PFSK-1 (cell line): ENCODE measurements at regions not wholly inside any gene's neighbourhood (a gene's known extent, or its start where the extent isn't known, plus 50 kb on each side); places are given as distances from the start of the nearest gene placed in this dataset.

Experiments used
- POLR2AphosphoS5 ChIP-seq: IDR thresholded peaks from 2 replicates; pipeline ENCODE4 v1.6.1; 2012; ENCODE audit warnings: low read depth, mild to moderate bottlenecking, control low read depth, low read length, moderate library complexity
- TAF1 ChIP-seq: IDR thresholded peaks from 2 replicates; pipeline ENCODE4 v1.6.1; 2012; ENCODE audit warnings: low read length, control low read depth, borderline replicate concordance; ENCODE audit not compliant: insufficient read depth

DNA sequence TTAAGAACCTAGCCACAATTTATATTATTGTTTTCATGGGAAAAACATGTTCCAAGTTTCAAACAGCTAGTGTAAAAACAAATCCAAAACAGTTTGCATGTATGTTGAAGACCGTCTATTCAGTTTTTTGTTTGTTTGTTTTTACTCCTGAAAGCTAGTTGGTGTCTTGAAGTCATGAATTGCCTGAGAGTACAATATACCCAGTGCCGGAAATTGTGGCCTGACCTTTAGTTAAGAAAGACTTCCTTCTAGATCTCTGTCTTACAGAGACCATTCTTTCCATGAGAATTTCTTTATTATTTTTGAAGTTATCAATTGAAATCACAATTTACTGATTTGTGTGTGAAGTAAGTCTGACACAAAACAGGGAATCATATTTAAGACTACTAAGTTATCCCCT lies 474.8 kb downstream of the KCNJ2 start:
- TF ChIP-seq TAF1 (no peak), POLR2AphosphoS5 (no peak)
